H1 (cell line): ENCODE measurements at regions not wholly inside any gene's neighbourhood (a gene's known extent, or its start where the extent isn't known, plus 50 kb on each side); places are given as distances from the start of the nearest gene placed in this dataset.

ENCODE experiments used
- CTCF ChIA-PET: fragments of 300-600 bp; sonication (Branson Sonifier 250); formaldehyde crosslinking; loops from one replicate; lab custom pipeline; 2021; ENCODE audit not compliant: partially characterized antibody; lab: Charles Lee
- POLR2A ChIA-PET: fragments of 300-600 bp; sonication (Branson Sonifier 250); formaldehyde crosslinking; loops from one replicate; lab custom pipeline; 2021; ENCODE audit warnings: inconsistent platforms; ENCODE audit not compliant: partially characterized antibody; lab: Charles Lee
- DNase-seq, 2 experiments: peaks; one replicate each; pipeline versions ENCODE4 v3.0.0 to v3.0.0-alpha.2; 2010 to 2022; ENCODE audit warnings: low spot score in 2 of 2, low read depth in 1 of 2, mixed read lengths in 1 of 2
- FAIRE-seq: peaks from 2 replicates; lab custom pipeline; 2011; peaks lifted over from hg19 to GRCh38; lab: Jason Lieb, UNC
- H2AFZ ChIP-seq: 2 replicates; pipeline ENCODE4 v1.8.1; 2012; ENCODE audit warnings: low read length, inconsistent platforms
- H2AK5ac ChIP-seq: 2 replicates; pipeline ENCODE4 v1.6.1; 2013; ENCODE audit warnings: low read depth, low read length
- H2BK120ac ChIP-seq: replicated peaks from 2 replicates; pipeline ENCODE3; 2013; ENCODE audit warnings: low read depth, low read length, inconsistent platforms
- H2BK12ac ChIP-seq: 2 replicates; pipeline ENCODE4 v1.6.1; 2013; ENCODE audit warnings: low read depth, low read length
- H2BK15ac ChIP-seq: 2 replicates; pipeline ENCODE4 v1.6.1; 2013; ENCODE audit warnings: low read length
- H2BK20ac ChIP-seq: 2 replicates; pipeline ENCODE4 v1.6.1; 2013; ENCODE audit warnings: low read length
- H2BK5ac ChIP-seq: 2 replicates; pipeline ENCODE4 v1.6.1; 2013; ENCODE audit warnings: low read depth, low read length
- H3K14ac ChIP-seq: 2 replicates; pipeline ENCODE4 v1.6.1; 2013; ENCODE audit warnings: inconsistent platforms; ENCODE audit not compliant: insufficient read length
- H3K18ac ChIP-seq: 2 replicates; pipeline ENCODE4 v1.6.1; 2013; ENCODE audit warnings: low read length; ENCODE audit errors: extremely low read depth
- H3K23ac ChIP-seq: 2 replicates; pipeline ENCODE4 v1.6.1; 2013; ENCODE audit warnings: inconsistent platforms; ENCODE audit not compliant: insufficient read length
- H3K23me2 ChIP-seq: 2 replicates; pipeline ENCODE4 v1.6.1; 2013; ENCODE audit warnings: low read depth, low read length
- H3K27ac ChIP-seq: 2 replicates; pipeline ENCODE4 v1.6.1; 2011; ENCODE audit warnings: low read depth, low read length, inconsistent platforms
- H3K27me3 ChIP-seq, 4 experiments: replicated peaks in 1 of 4; 1 replicate in 1 of 4; 2 replicates in 3 of 4; pipeline versions ENCODE4 v1.6.1 to v1.8.1; 2011 to 2013; ENCODE audit warnings: low read length in 3 of 4, mild to moderate bottlenecking in 3 of 4, inconsistent platforms in 2 of 4, mixed read lengths in 2 of 4, moderate library complexity in 1 of 4; ENCODE audit not compliant: control insufficient read depth in 3 of 4, insufficient read depth in 3 of 4; ENCODE audit errors: extremely low read depth in 1 of 4
- H3K36me3 ChIP-seq, 4 experiments: 2 replicates each; pipeline versions ENCODE4 v1.6.1 to v1.8.1; 2011 to 2013; ENCODE audit warnings: mild to moderate bottlenecking in 4 of 4, low read length in 3 of 4, moderate library complexity in 2 of 4, control low read depth in 1 of 4, inconsistent platforms in 1 of 4; ENCODE audit not compliant: insufficient read depth in 4 of 4, control insufficient read depth in 2 of 4
- H3K4ac ChIP-seq: replicated peaks from 2 replicates; pipeline ENCODE3; 2013; ENCODE audit warnings: low read length, low read depth, mixed read lengths, inconsistent platforms; ENCODE audit not compliant: insufficient read length
- H3K4me1 ChIP-seq, 4 experiments: replicated peaks in 1 of 4; 1 replicate in 1 of 4; 2 replicates in 3 of 4; pipeline versions ENCODE4 v1.6.1 to v1.8.1; 2011 to 2013; ENCODE audit warnings: low read length in 3 of 4, inconsistent platforms in 2 of 4, mixed read lengths in 1 of 4; ENCODE audit not compliant: insufficient read depth in 4 of 4, control insufficient read depth in 3 of 4
- H3K4me2 ChIP-seq, 2 experiments: 2 replicates each; pipeline versions ENCODE4 v1.6.1 to v1.8.1; 2011 to 2013; ENCODE audit warnings: low read depth in 2 of 2, low read length in 2 of 2, control low read depth in 1 of 2, inconsistent platforms in 1 of 2, mild to moderate bottlenecking in 1 of 2; ENCODE audit not compliant: insufficient read depth in 1 of 2
- H3K4me3 ChIP-seq, 4 experiments: fragments of 200-600, 300-600 bp in 1 of 4; sonication (generic), shearing (Covaris generic), sonication (Bioruptor Twin) in 1 of 4; 2 replicates each; pipeline versions ENCODE4 v1.5.1 to v1.8.1; 2011 to 2016; ENCODE audit warnings: low read length in 4 of 4, low read depth in 3 of 4, control low read depth in 2 of 4, inconsistent platforms in 2 of 4, mild to moderate bottlenecking in 2 of 4, mixed read lengths in 1 of 4, moderate library complexity in 1 of 4; ENCODE audit not compliant: insufficient read depth in 2 of 4; ENCODE audit errors: extremely low read depth in 1 of 4
- H3K56ac ChIP-seq: replicated peaks from 2 replicates; pipeline ENCODE3; 2013; ENCODE audit warnings: low read depth, mild to moderate bottlenecking, mixed read lengths, low read length, inconsistent platforms; ENCODE audit not compliant: insufficient read length
- H3K79me1 ChIP-seq: 2 replicates; pipeline ENCODE4 v1.6.1; 2013; ENCODE audit warnings: low read depth, low read length, control low read depth
- H3K79me2 ChIP-seq, 2 experiments: 2 replicates each; pipeline versions ENCODE4 v1.6.1 to v1.8.1; 2012 to 2013; ENCODE audit warnings: low read length in 2 of 2, mild to moderate bottlenecking in 2 of 2, inconsistent platforms in 1 of 2; ENCODE audit not compliant: insufficient read depth in 2 of 2, control insufficient read depth in 1 of 2
- H3K9ac ChIP-seq, 4 experiments: replicated peaks in 1 of 4; 1 replicate in 1 of 4; 2 replicates in 3 of 4; pipeline versions ENCODE4 v1.6.1 to v1.8.1; 2011 to 2013; ENCODE audit warnings: low read depth in 3 of 4, low read length in 3 of 4, control low read depth in 2 of 4, mild to moderate bottlenecking in 2 of 4, moderate library complexity in 2 of 4, inconsistent platforms in 1 of 4; ENCODE audit errors: extremely low read depth in 1 of 4
- H3K9me3 ChIP-seq, 2 experiments: 2 replicates each; pipeline versions ENCODE4 v1.6.1 to v1.8.1; 2012 to 2013; ENCODE audit warnings: mild to moderate bottlenecking in 2 of 2, moderate library complexity in 2 of 2, control low read depth in 1 of 2, inconsistent platforms in 1 of 2, low read depth in 1 of 2, low read length in 1 of 2, mixed read lengths in 1 of 2; ENCODE audit not compliant: insufficient read depth in 2 of 2
- H4K20me1 ChIP-seq, 2 experiments: replicated peaks in 1 of 2; 2 replicates each; pipeline versions ENCODE3 to v1.8.1; 2011 to 2013; ENCODE audit warnings: inconsistent platforms in 2 of 2, low read length in 2 of 2, mild to moderate bottlenecking in 1 of 2; ENCODE audit not compliant: insufficient read depth in 2 of 2, control insufficient read depth in 1 of 2
- H4K5ac ChIP-seq: 2 replicates; pipeline ENCODE4 v1.6.1; 2013; ENCODE audit warnings: low read length, low read depth, mixed read lengths, inconsistent platforms; ENCODE audit not compliant: insufficient read length
- H4K8ac ChIP-seq: 2 replicates; pipeline ENCODE4 v1.8.0; 2013; ENCODE audit warnings: mild to moderate bottlenecking, moderate library complexity, low read length, inconsistent platforms; ENCODE audit not compliant: insufficient read depth; ENCODE audit errors: extremely low read depth
- H4K91ac ChIP-seq: replicated peaks from 2 replicates; pipeline ENCODE3; 2013; ENCODE audit warnings: low read length, mixed read lengths, inconsistent platforms; ENCODE audit not compliant: insufficient read length
- BRCA1 ChIP-seq: IDR thresholded peaks from 2 replicates; pipeline ENCODE4 v1.6.1; 2012; ENCODE audit warnings: low read depth, low read length, improper control_type of control experiment
- E2F6 ChIP-seq: IDR thresholded peaks from 2 replicates; pipeline ENCODE4 v1.6.1; 2012; ENCODE audit warnings: inconsistent platforms
- KDM4A ChIP-seq: IDR thresholded peaks from one replicate; pipeline ENCODE4 v1.7.1; 2012; ENCODE audit warnings: low read depth, mild to moderate bottlenecking, moderate library complexity, low read length, inconsistent platforms; ENCODE audit not compliant: severe bottlenecking
- KDM5A ChIP-seq: fragments of 200-600 bp; IDR thresholded peaks from 2 replicates; pipeline ENCODE4 v1.7.1; 2012; ENCODE audit warnings: mild to moderate bottlenecking, low read length, inconsistent platforms, mixed read lengths
- SUZ12 ChIP-seq: fragments of 200-600 bp; sonication (generic); IDR thresholded peaks from 2 replicates; pipeline ENCODE4 v1.6.1; 2012; ENCODE audit warnings: mild to moderate bottlenecking, inconsistent platforms, low read length, moderate library complexity, mixed read lengths
- WGBS, 2 experiments: shearing (Covaris generic) in 1 of 2; methylation state at CpG; one replicate each; pipeline versions ENCODE4 v1.1.6 to v1.1.7; 2013 to 2015; ENCODE audit warnings: low lambda C conversion rate in 2 of 2, mixed read lengths in 2 of 2, inconsistent platforms in 1 of 2, low coverage in 1 of 2, missing lambda C conversion rate in 1 of 2; ENCODE audit not compliant: insufficient replicate concordance in 2 of 2, insufficient coverage in 1 of 2, insufficient read length in 1 of 2; ENCODE audit errors: extremely low coverage in 1 of 2, missing lambda C conversion rate in 1 of 2; 5-methylcytosine and 5-hydroxymethylcytosine counted together

- no peak overlapping the region for H2BK5ac ChIP-seq
- FAIRE-seq, result no peak
- no peak overlapping the region for H3K18ac ChIP-seq
- no peak for DNase-seq
- ChIA-PET POLR2A (no interaction called here), CTCF (no interaction called here)
- H2BK120ac ChIP-seq, result no peak overlapping the region
- 84% methylated on average over 1 of the region's 1 CpG; no CpG with 5 or more reads in 1 of the 2 experiments for WGBS, 2 experiments
- no peaks in the 10 kb centered on the region for H3K27me3 ChIP-seq
- no peak overlapping the region for H3K9ac ChIP-seq
- no peaks in the 10 kb centered on the region for H3K79me1 ChIP-seq
- no peak overlapping the region for H2AFZ ChIP-seq
- no peaks in the 10 kb centered on the region for H3K79me2 ChIP-seq
- no peak overlapping the region for H2BK12ac ChIP-seq
- H2BK20ac ChIP-seq, result no peak overlapping the region
- no peak overlapping the region for H4K5ac ChIP-seq
- no peak overlapping the region for H3K4ac ChIP-seq
- H2AK5ac ChIP-seq, result no peak overlapping the region
- H3K23ac ChIP-seq, result no peak overlapping the region
- no peak overlapping the region for H3K27ac ChIP-seq
- H3K36me3 ChIP-seq, result no peaks in the 10 kb centered on the region
- no peaks in the 10 kb centered on the region for H4K20me1 ChIP-seq
- H3K4me3 ChIP-seq, result no peak overlapping the region
- no peaks in the 10 kb centered on the region for H3K9me3 ChIP-seq
- no peaks in the 10 kb centered on the region for H3K4me1 ChIP-seq
- no peak overlapping the region for H4K8ac ChIP-seq
- H3K56ac ChIP-seq, result no peak overlapping the region
- no peak overlapping the region for H3K14ac ChIP-seq
- no peak overlapping the region for H2BK15ac ChIP-seq
- TF ChIP-seq SUZ12 (no peak), BRCA1 (no peak), KDM5A (no peak), E2F6 (no peak), KDM4A (no peak)
- no peaks in the 10 kb centered on the region for H3K23me2 ChIP-seq
- no peak overlapping the region for H3K4me2 ChIP-seq
- H4K91ac ChIP-seq, result no peak overlapping the region
Observed at GRCh38 chr5:174872271-174872670, 147.9 kb downstream of the MSX2 start.
